ENCODE measurements at regions not wholly inside any gene's neighbourhood (a gene's known extent, or its start where the extent isn't known, plus 50 kb on each side); places are given as distances from the start of the nearest gene placed in this dataset.
"Not testable (repeated sequence)": the region's sequence is repeated elsewhere in the genome, so short reads cannot be mapped to it uniquely, and the experiment has no call there.

GRCh38 chr21:20167059-20167458 lies 831.1 kb upstream of the NCAM2 start:
- DNase-seq = no peak
- Histone ChIP-seq H3K4me3 (no peak overlapping the region), H3K27me3 (no peaks in the 10 kb centered on the region), H3K4me1 (no peaks in the 10 kb centered on the region), H3K9me3 (no peaks in the 10 kb centered on the region), H3K27ac (no peak overlapping the region), H3K36me3 (no peaks in the 10 kb centered on the region)
- intact Hi-C loops (cut with DNase I) = no loop called here
- WGBS, 2 donors = 95 to 96% methylated on average over 1 of the region's 1 CpG
- TF ChIP-seq EP300 (IDR thresholded peaks at IDR 0.05) (no peak), POLR2AphosphoS5 (IDR thresholded peaks at IDR 0.05) (no peak), POLR2A (IDR thresholded peaks at IDR 0.05) (no peak)
- TF ChIP-seq, protein P1, sequence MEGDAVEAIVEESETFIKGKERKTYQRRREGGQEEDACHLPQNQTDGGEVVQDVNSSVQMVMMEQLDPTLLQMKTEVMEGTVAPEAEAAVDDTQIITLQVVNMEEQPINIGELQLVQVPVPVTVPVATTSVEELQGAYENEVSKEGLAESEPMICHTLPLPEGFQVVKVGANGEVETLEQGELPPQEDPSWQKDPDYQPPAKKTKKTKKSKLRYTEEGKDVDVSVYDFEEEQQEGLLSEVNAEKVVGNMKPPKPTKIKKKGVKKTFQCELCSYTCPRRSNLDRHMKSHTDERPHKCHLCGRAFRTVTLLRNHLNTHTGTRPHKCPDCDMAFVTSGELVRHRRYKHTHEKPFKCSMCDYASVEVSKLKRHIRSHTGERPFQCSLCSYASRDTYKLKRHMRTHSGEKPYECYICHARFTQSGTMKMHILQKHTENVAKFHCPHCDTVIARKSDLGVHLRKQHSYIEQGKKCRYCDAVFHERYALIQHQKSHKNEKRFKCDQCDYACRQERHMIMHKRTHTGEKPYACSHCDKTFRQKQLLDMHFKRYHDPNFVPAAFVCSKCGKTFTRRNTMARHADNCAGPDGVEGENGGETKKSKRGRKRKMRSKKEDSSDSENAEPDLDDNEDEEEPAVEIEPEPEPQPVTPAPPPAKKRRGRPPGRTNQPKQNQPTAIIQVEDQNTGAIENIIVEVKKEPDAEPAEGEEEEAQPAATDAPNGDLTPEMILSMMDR (IDR thresholded peaks at IDR 0.05) = no peak

DNA sequence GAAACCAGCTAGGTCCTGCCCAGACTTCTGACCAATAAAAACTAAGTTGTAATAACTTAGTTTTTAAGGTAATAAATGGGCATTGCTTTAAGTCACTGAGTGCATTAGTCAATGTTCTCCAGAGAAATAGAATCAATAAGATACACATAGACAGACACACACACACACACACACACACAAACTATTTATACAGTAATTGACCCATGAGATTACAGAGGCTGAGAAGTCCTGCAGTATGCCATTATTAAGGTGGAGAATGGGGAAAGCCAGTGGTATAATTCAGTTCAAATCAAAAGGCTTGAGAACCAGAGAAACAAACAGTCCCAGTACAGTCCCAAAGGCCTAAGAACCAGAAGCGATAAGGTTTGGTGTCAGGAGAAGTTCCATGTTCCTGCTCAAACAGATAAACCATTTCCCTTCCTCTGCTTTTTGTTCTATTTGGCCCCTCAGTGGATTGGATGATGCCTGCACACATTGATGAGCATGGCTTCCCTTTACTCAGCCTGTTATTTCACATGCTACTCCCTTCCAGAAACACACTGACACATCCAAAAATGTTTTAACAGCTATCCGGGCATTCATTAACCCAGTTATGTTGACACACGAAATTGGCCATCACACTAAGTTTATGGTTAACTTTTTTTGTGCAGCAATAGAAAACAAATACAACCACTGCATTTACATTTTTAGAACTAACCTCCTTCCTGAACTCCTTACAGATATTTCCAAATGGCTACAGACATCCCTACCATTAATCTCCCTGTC lies 828.2 kb upstream of the NCAM2 start:
- intact Hi-C loops (cut with DNase I) = no loop called here
- Histone ChIP-seq H3K4me1 (no peaks in the 10 kb centered on the region), H3K27me3 (no peaks in the 10 kb centered on the region), H3K9me3 (no peaks in the 10 kb centered on the region), H3K27ac (no peak overlapping the region), H3K4me3 (no peak overlapping the region), H3K36me3 (no peaks in the 10 kb centered on the region)
- DNase-seq = no peak
- 39 to 71% methylated on average over 3 of the region's 3 CpGs for WGBS, 2 donors
- TF ChIP-seq POLR2A (IDR thresholded peaks at IDR 0.05) = no peak

DNA sequence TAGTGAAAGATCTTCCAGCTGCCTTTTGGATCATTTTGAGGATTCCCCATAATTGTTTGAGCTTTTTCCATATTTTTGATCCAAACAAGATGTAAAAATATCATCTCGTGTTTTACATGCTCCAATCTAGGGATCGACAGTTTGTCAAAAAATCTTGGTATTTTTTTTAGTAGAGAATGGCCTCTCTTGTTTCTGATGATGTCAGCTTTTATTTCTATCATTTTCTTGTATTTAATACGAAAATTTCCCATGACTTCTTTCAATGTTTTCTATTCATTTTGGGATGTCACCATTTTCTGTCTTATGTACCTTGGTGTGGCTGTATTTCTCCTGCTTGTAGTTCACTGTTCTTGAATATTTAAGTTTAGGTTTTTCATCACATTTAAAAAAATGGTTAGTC lies 812.0 kb upstream of the NCAM2 start:
- Histone ChIP-seq H3K27ac (no peak overlapping the region), H3K9me3 (no peaks in the 10 kb centered on the region), H3K36me3 (no peaks in the 10 kb centered on the region), H3K27me3 (no peaks in the 10 kb centered on the region), H3K4me1 (no peaks in the 10 kb centered on the region), H3K4me3 (no peak overlapping the region)
- 52 to 54% methylated on average over 3 of the region's 3 CpGs for whole genome bisulfite sequencing, 2 donors
- DNase-seq = no peak
- intact Hi-C loops (cut with DNase I) = no loop called here
- TF ChIP-seq EP300 (IDR thresholded peaks at IDR 0.05) (no peak), POLR2AphosphoS5 (IDR thresholded peaks at IDR 0.05) (no peak), POLR2A (IDR thresholded peaks at IDR 0.05) (no peak)
- TF ChIP-seq, protein P1 (IDR thresholded peaks at IDR 0.05) = no peak

GRCh38 chr21:20187028-20187427 lies 811.2 kb upstream of the NCAM2 start:
- 68 to 76% methylated on average over 2 of the region's 2 CpGs for WGBS, 2 donors
- Histone ChIP-seq H3K4me1 (no peaks in the 10 kb centered on the region), H3K27me3 (no peaks in the 10 kb centered on the region), H3K9me3 (no peaks in the 10 kb centered on the region), H3K4me3 (no peak overlapping the region), H3K27ac (no peak overlapping the region), H3K36me3 (no peaks in the 10 kb centered on the region)
- DNase-seq = no peak
- TF ChIP-seq POLR2A (IDR thresholded peaks at IDR 0.05) (no peak), POLR2AphosphoS5 (IDR thresholded peaks at IDR 0.05) (no peak), EP300 (IDR thresholded peaks at IDR 0.05) (no peak)
- TF ChIP-seq, protein P1 (IDR thresholded peaks at IDR 0.05) = no peak
- intact Hi-C loops (cut with DNase I) = no loop called here

GRCh38 chr21:20201323-20201722 lies 796.9 kb upstream of the NCAM2 start:
- WGBS, 2 donors = 96 to 97% methylated on average over 3 of the region's 4 CpGs
- H3K4me3 ChIP-seq; H3K9me3 ChIP-seq; H3K36me3 ChIP-seq; H3K27ac ChIP-seq; H3K27me3 ChIP-seq; H3K4me1 ChIP-seq; intact Hi-C loops (cut with DNase I); DNase-seq: not testable (repeated sequence)

- H3K9me3 ChIP-seq = no peaks in the 10 kb centered on the region
- no peaks in the 10 kb centered on the region for H3K36me3 ChIP-seq
- TF ChIP-seq, protein P1 (IDR thresholded peaks at IDR 0.05) = no peak
- TF ChIP-seq EP300 (IDR thresholded peaks at IDR 0.05) (peak in 1 of 4 donors; percentile 15), POLR2AphosphoS5 (IDR thresholded peaks at IDR 0.05) (peak; percentile 38 to 80 (median 59))
- intact Hi-C loops (cut with DNase I) = no loop called here
- peak overlapping the region in 2 of 4 donors; percentile 10 to 20 for H3K27ac ChIP-seq
- DNase-seq = no peak
- H3K4me1 ChIP-seq = peaks cover 0 to 14% (median 2%) of the 10 kb centered on the region in 4 donors
- H3K4me3 ChIP-seq = no peak overlapping the region
- 11 to 42% methylated on average over 3 of the region's 3 CpGs for WGBS, 2 donors
- H3K27me3 ChIP-seq = no peaks in the 10 kb centered on the region
These were observed 790.9 kb upstream of the NCAM2 start for GRCh38 chr21:20207335-20207734.
